ENCODE measurements at regions not wholly inside any gene's neighbourhood (a gene's known extent, or its start where the extent isn't known, plus 50 kb on each side); places are given as distances from the start of the nearest gene placed in this dataset.

DNA sequence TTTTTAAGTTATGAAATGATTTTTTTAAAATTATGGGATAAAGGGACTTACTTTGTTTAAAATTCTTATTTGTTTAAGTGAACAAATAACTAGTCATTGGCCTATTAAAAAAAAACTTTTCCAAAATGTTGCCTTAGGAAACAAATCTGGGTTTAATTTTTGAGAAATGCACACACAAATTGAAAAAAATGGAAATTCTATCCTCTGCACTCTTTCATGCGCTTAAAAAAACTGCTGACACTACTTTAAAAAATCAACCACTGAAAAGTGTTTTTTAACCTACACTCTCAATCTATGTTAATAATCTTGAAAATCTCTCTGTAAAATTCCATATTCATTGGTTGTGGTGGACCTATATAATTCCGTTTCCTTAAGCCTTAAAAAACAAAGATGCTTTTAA is 163.4 kb upstream of the DAB2 start:
- Histone ChIP-seq H3K9me3 (ENCODE audit: insufficient read depth, low read depth, low read length) (no peaks in the 10 kb centered on the region), H2AFZ (ENCODE audit: low read length) (no peak overlapping the region), H3K36me3 (ENCODE audit: insufficient read depth, low read length) (no peaks in the 10 kb centered on the region), H3K79me2 (ENCODE audit: insufficient read depth, low read length) (no peaks in the 10 kb centered on the region), H3K4me1 (ENCODE audit: insufficient read depth, low read length, poor library complexity, severe bottlenecking) (no peaks in the 10 kb centered on the region), H4K20me1 (ENCODE audit: insufficient read depth, low read length, poor library complexity, severe bottlenecking) (no peaks in the 10 kb centered on the region), H3K4me3 (ENCODE audit: low read length, poor library complexity, severe bottlenecking) (no peak overlapping the region), H3F3A (ENCODE audit: low read depth) (no peaks in the 10 kb centered on the region), H3K4me2 (ENCODE audit: low read depth, low read length, poor library complexity, severe bottlenecking) (no peak overlapping the region), H3K27me3 (ENCODE audit: insufficient read depth, low read length, poor library complexity, severe bottlenecking) (peaks cover 12% of the 10 kb centered on the region), H3K9ac (ENCODE audit: low read depth, low read length, poor library complexity, severe bottlenecking) (no peak overlapping the region), H3K9me2 (replicated peaks; ENCODE audit: low read depth, low read length) (no peaks in the 10 kb centered on the region)
- TF ChIP-seq, protein P1, sequence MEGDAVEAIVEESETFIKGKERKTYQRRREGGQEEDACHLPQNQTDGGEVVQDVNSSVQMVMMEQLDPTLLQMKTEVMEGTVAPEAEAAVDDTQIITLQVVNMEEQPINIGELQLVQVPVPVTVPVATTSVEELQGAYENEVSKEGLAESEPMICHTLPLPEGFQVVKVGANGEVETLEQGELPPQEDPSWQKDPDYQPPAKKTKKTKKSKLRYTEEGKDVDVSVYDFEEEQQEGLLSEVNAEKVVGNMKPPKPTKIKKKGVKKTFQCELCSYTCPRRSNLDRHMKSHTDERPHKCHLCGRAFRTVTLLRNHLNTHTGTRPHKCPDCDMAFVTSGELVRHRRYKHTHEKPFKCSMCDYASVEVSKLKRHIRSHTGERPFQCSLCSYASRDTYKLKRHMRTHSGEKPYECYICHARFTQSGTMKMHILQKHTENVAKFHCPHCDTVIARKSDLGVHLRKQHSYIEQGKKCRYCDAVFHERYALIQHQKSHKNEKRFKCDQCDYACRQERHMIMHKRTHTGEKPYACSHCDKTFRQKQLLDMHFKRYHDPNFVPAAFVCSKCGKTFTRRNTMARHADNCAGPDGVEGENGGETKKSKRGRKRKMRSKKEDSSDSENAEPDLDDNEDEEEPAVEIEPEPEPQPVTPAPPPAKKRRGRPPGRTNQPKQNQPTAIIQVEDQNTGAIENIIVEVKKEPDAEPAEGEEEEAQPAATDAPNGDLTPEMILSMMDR (conservative IDR thresholded peaks at IDR 0.05; ENCODE audit: low read length): no peak
- no peak for TF ChIP-seq EZH2phosphoT487 (IDR thresholded peaks at IDR 0.05; ENCODE audit: borderline replicate concordance)

DNA sequence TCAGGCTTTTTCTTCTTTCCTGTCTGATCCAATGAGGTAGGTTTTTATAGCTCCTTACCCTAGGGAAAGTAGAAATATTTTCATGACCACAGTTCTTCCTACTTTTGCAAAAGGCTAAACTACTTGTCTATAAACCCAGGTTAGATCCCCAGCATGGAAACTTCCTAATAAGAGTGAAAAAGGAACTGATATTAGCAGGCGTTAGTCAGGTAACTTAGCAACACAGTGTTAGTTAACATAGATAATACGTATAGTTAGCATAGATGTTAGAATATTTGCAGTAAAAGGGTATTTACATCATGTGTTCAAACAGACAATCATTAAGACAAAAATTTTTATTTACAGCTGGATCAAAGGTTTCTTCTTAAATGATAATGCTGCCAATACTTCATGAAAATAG is 162.9 kb upstream of the DAB2 start:
- no peak overlapping the region for H3K4me2 ChIP-seq (ENCODE audit: low read depth, low read length, poor library complexity, severe bottlenecking)
- no peak overlapping the region for H3K9ac ChIP-seq (ENCODE audit: low read depth, low read length, poor library complexity, severe bottlenecking)
- H3K4me1 ChIP-seq (ENCODE audit: insufficient read depth, low read length, poor library complexity, severe bottlenecking): no peaks in the 10 kb centered on the region
- peaks cover 12% of the 10 kb centered on the region for H3K27me3 ChIP-seq (ENCODE audit: insufficient read depth, low read length, poor library complexity, severe bottlenecking)
- H4K20me1 ChIP-seq (ENCODE audit: insufficient read depth, low read length, poor library complexity, severe bottlenecking): no peaks in the 10 kb centered on the region
- H3K79me2 ChIP-seq (ENCODE audit: insufficient read depth, low read length): no peaks in the 10 kb centered on the region
- H3K4me3 ChIP-seq (ENCODE audit: low read length, poor library complexity, severe bottlenecking): no peak overlapping the region
- no peaks in the 10 kb centered on the region for H3K9me2 ChIP-seq (replicated peaks; ENCODE audit: low read depth, low read length)
- H3F3A ChIP-seq (ENCODE audit: low read depth): no peaks in the 10 kb centered on the region
- no peak overlapping the region for H2AFZ ChIP-seq (ENCODE audit: low read length)
- H3K9me3 ChIP-seq (ENCODE audit: insufficient read depth, low read depth, low read length): no peaks in the 10 kb centered on the region
- TF ChIP-seq EZH2phosphoT487 (IDR thresholded peaks at IDR 0.05; ENCODE audit: borderline replicate concordance): no peak
- TF ChIP-seq, protein P1 (conservative IDR thresholded peaks at IDR 0.05; ENCODE audit: low read length): no peak
- no peaks in the 10 kb centered on the region for H3K36me3 ChIP-seq (ENCODE audit: insufficient read depth, low read length)

DNA sequence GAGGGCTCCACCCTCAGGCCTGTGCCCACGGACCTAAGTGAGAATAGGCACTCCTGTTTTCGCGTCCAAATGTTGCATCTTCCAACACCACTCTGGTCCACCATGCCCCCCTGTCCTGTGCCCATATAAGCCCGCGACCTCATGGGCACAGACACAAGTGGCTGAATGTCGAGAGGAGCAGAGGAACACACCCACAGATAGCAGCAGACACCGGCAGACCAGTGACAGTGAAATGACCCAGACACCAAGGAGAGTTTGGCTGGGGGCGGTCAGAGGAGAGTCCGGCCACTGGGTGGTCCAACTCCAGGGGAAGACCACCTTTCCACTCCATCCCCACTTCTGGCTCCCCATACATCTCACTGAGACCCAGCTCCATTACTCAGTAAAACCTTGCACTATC is 161.4 kb upstream of the DAB2 start:
- Histone ChIP-seq H3K9me2 (replicated peaks; ENCODE audit: low read depth, low read length) (no peaks in the 10 kb centered on the region), H3K79me2 (ENCODE audit: insufficient read depth, low read length) (no peaks in the 10 kb centered on the region), H3F3A (ENCODE audit: low read depth) (no peaks in the 10 kb centered on the region), H2AFZ (ENCODE audit: low read length) (no peak overlapping the region), H3K9ac (ENCODE audit: low read depth, low read length, poor library complexity, severe bottlenecking) (no peak overlapping the region), H4K20me1 (ENCODE audit: insufficient read depth, low read length, poor library complexity, severe bottlenecking) (no peaks in the 10 kb centered on the region), H3K4me3 (ENCODE audit: low read length, poor library complexity, severe bottlenecking) (no peak overlapping the region), H3K9me3 (ENCODE audit: insufficient read depth, low read depth, low read length) (no peaks in the 10 kb centered on the region), H3K4me2 (ENCODE audit: low read depth, low read length, poor library complexity, severe bottlenecking) (no peak overlapping the region), H3K36me3 (ENCODE audit: insufficient read depth, low read length) (no peaks in the 10 kb centered on the region), H3K27me3 (ENCODE audit: insufficient read depth, low read length, poor library complexity, severe bottlenecking) (peaks cover 12% of the 10 kb centered on the region), H3K4me1 (ENCODE audit: insufficient read depth, low read length, poor library complexity, severe bottlenecking) (no peaks in the 10 kb centered on the region)
- no peak for TF ChIP-seq EZH2phosphoT487 (IDR thresholded peaks at IDR 0.05; ENCODE audit: borderline replicate concordance)
- TF ChIP-seq, protein P1 (conservative IDR thresholded peaks at IDR 0.05; ENCODE audit: low read length): no peak

Data from Loucy (cell line).